ENCODE measurements at regions not wholly inside any gene's neighbourhood (a gene's known extent, or its start where the extent isn't known, plus 50 kb on each side); places are given as distances from the start of the nearest gene placed in this dataset.

- Histone ChIP-seq H3K27me3 (no peaks in the 10 kb centered on the region), H3K4me1 (no peaks in the 10 kb centered on the region), H3K36me3 (no peaks in the 10 kb centered on the region), H3K9me3 (peaks cover 3% of the 10 kb centered on the region in 2 donors), H3K27ac (no peak overlapping the region), H3K4me3 (no peak overlapping the region)
- DNase-seq: no peak
- 41 to 59% methylated on average over 2 of the region's 2 CpGs for WGBS, 2 donors (ENCODE audit: low coverage in 1 of 2)
- TF ChIP-seq POLR2A (IDR thresholded peaks at IDR 0.05): no peak
- TF ChIP-seq EP300 (IDR thresholded peaks at IDR 0.05; ENCODE audit: low read depth): no peak
- in situ Hi-C loops (cut with MboI; ENCODE audit: low pct_ligation_motif_present in 1 of 4, low pct_unique_long_range_greater_than_20kb in 1 of 4, low sequenced_read_pairs in 3 of 4) (no loop called here), intact Hi-C loops (cut with DNase I; ENCODE audit: low total_unique reads) (no loop called here)
Measured at GRCh38 chr5:28517691-28518090, 1479.3 kb upstream of the CDH9 start.

GRCh38 chr5:28516722-28517121 lies 1478.3 kb upstream of the CDH9 start:
- WGBS, 2 donors (ENCODE audit: low coverage in 1 of 2): 45 to 48% methylated on average over 4 of the region's 4 CpGs
- DNase-seq: no peak
- Histone ChIP-seq H3K27ac (no peak overlapping the region), H3K27me3 (no peaks in the 10 kb centered on the region), H3K36me3 (no peaks in the 10 kb centered on the region), H3K4me3 (no peak overlapping the region), H3K9me3 (peaks cover 3% of the 10 kb centered on the region in 2 donors), H3K4me1 (no peaks in the 10 kb centered on the region)
- in situ Hi-C loops (cut with MboI; ENCODE audit: low pct_ligation_motif_present in 1 of 4, low pct_unique_long_range_greater_than_20kb in 1 of 4, low sequenced_read_pairs in 3 of 4): no loop called here
- TF ChIP-seq POLR2AphosphoS5 (IDR thresholded peaks at IDR 0.05) (no peak), POLR2A (IDR thresholded peaks at IDR 0.05) (no peak), EP300 (IDR thresholded peaks at IDR 0.05; ENCODE audit: low read depth) (no peak), CTCF (IDR thresholded peaks at IDR 0.05) (no peak)
- intact Hi-C loops (cut with DNase I; ENCODE audit: low total_unique reads): no loop called here

GRCh38 chr5:28512648-28513047 lies 1474.3 kb upstream of the CDH9 start:
- Histone ChIP-seq H3K4me3 (no peak overlapping the region), H3K9me3 (peaks cover 0 to 3% of the 10 kb centered on the region in 2 donors), H3K4me1 (no peaks in the 10 kb centered on the region), H3K36me3 (no peaks in the 10 kb centered on the region), H3K27ac (no peak overlapping the region), H3K27me3 (no peaks in the 10 kb centered on the region)
- intact Hi-C loops (cut with DNase I; ENCODE audit: low total_unique reads): no loop called here
- WGBS, 2 donors (ENCODE audit: low coverage in 1 of 2): 60 to 74% methylated on average over 1 to 4 of the region's 4 CpGs
- TF ChIP-seq POLR2A (IDR thresholded peaks at IDR 0.05) (no peak), POLR2AphosphoS5 (IDR thresholded peaks at IDR 0.05) (no peak), EP300 (IDR thresholded peaks at IDR 0.05; ENCODE audit: low read depth) (no peak), CTCF (IDR thresholded peaks at IDR 0.05) (no peak)
- DNase-seq: no peak
- in situ Hi-C loops (cut with MboI; ENCODE audit: low pct_ligation_motif_present in 1 of 4, low pct_unique_long_range_greater_than_20kb in 1 of 4, low sequenced_read_pairs in 3 of 4): no loop called here

- H3K27me3 ChIP-seq: no peaks in the 10 kb centered on the region
- no peaks in the 10 kb centered on the region for H3K36me3 ChIP-seq
- no peak overlapping the region for H3K4me3 ChIP-seq
- in situ Hi-C loops (cut with MboI; ENCODE audit: low pct_ligation_motif_present in 1 of 4, low pct_unique_long_range_greater_than_20kb in 1 of 4, low sequenced_read_pairs in 3 of 4): no loop called here
- no peak for DNase-seq
- no peak for TF ChIP-seq POLR2A (IDR thresholded peaks at IDR 0.05)
- no peak for TF ChIP-seq EP300 (IDR thresholded peaks at IDR 0.05; ENCODE audit: low read depth)
- TF ChIP-seq CTCF (IDR thresholded peaks at IDR 0.05): no peak
- TF ChIP-seq POLR2AphosphoS5 (IDR thresholded peaks at IDR 0.05): no peak
- no peak overlapping the region for H3K27ac ChIP-seq
- 47 to 60% methylated on average over 1 of the region's 1 CpG for WGBS, 2 donors (ENCODE audit: low coverage in 1 of 2)
- H3K4me1 ChIP-seq: no peaks in the 10 kb centered on the region
- intact Hi-C loops (cut with DNase I; ENCODE audit: low total_unique reads): no loop called here
- no peaks in the 10 kb centered on the region for H3K9me3 ChIP-seq
Measured at GRCh38 chr5:28505121-28505520, 1466.7 kb upstream of the CDH9 start.

- Histone ChIP-seq H3K4me3 (no peak overlapping the region), H3K27me3 (no peaks in the 10 kb centered on the region), H3K36me3 (no peaks in the 10 kb centered on the region), H3K4me1 (no peaks in the 10 kb centered on the region), H3K9me3 (no peaks in the 10 kb centered on the region), H3K27ac (no peak overlapping the region)
- in situ Hi-C loops (cut with MboI; ENCODE audit: low pct_ligation_motif_present in 1 of 4, low pct_unique_long_range_greater_than_20kb in 1 of 4, low sequenced_read_pairs in 3 of 4) (no loop called here), intact Hi-C loops (cut with DNase I; ENCODE audit: low total_unique reads) (no loop called here)
- TF ChIP-seq EP300 (IDR thresholded peaks at IDR 0.05; ENCODE audit: low read depth) (no peak), POLR2AphosphoS5 (IDR thresholded peaks at IDR 0.05) (no peak)
- DNase-seq: no peak
- 59 to 60% methylated on average over 2 of the region's 2 CpGs for WGBS, 2 donors (ENCODE audit: low coverage in 1 of 2)
Measured at GRCh38 chr5:28500511-28500910, 1462.1 kb upstream of the CDH9 start.
